ENCODE measurements at regions not wholly inside any gene's neighbourhood (a gene's known extent, or its start where the extent isn't known, plus 50 kb on each side); places are given as distances from the start of the nearest gene placed in this dataset.

DNA sequence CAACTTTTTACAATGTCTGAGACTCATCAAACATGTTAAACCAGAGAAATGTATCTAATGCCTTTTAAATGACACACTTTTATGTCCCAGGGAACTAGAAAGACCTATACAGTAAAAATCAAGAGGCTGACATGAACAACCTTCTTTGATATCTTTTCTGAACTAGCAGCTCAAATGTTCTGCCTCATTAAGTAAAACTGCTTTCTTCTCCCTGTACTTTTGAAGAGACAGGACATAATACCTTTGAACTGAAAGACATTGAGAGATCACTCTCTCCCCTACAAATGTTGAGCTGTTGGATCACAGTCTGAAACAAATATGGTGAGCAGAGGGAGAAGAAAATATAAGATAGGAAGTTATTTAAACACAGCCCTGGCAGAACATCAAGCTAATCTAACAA, 123.0 kb downstream of the FAM181B start:
- no peak for TF ChIP-seq EZH2 (IDR thresholded peaks at IDR 0.05; ENCODE audit: borderline replicate concordance, control insufficient read depth, low read depth, low read length)
- TF ChIP-seq RAD21 (IDR thresholded peaks at IDR 0.05; ENCODE audit: insufficient read depth, low read depth, low read length): no peak
- TF ChIP-seq, protein P1, sequence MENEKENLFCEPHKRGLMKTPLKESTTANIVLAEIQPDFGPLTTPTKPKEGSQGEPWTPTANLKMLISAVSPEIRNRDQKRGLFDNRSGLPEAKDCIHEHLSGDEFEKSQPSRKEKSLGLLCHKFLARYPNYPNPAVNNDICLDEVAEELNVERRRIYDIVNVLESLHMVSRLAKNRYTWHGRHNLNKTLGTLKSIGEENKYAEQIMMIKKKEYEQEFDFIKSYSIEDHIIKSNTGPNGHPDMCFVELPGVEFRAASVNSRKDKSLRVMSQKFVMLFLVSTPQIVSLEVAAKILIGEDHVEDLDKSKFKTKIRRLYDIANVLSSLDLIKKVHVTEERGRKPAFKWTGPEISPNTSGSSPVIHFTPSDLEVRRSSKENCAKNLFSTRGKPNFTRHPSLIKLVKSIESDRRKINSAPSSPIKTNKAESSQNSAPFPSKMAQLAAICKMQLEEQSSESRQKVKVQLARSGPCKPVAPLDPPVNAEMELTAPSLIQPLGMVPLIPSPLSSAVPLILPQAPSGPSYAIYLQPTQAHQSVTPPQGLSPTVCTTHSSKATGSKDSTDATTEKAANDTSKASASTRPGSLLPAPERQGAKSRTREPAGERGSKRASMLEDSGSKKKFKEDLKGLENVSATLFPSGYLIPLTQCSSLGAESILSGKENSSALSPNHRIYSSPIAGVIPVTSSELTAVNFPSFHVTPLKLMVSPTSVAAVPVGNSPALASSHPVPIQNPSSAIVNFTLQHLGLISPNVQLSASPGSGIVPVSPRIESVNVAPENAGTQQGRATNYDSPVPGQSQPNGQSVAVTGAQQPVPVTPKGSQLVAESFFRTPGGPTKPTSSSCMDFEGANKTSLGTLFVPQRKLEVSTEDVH (IDR thresholded peaks at IDR 0.05; ENCODE audit: low read depth, partially characterized antibody): no peak
- no peak for TF ChIP-seq POLR2AphosphoS5 (IDR thresholded peaks at IDR 0.05; ENCODE audit: low read length)
- no peak for TF ChIP-seq HDAC6 (IDR thresholded peaks at IDR 0.05; ENCODE audit: unreplicated experiment)
- no peak for TF ChIP-seq LARP7 (IDR thresholded peaks at IDR 0.05)
- TF ChIP-seq E2F4 (IDR thresholded peaks at IDR 0.05; ENCODE audit: low read depth, low read length): no peak
- TF ChIP-seq, protein P2, sequence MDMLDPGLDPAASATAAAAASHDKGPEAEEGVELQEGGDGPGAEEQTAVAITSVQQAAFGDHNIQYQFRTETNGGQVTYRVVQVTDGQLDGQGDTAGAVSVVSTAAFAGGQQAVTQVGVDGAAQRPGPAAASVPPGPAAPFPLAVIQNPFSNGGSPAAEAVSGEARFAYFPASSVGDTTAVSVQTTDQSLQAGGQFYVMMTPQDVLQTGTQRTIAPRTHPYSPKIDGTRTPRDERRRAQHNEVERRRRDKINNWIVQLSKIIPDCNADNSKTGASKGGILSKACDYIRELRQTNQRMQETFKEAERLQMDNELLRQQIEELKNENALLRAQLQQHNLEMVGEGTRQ (IDR thresholded peaks at IDR 0.05; ENCODE audit: borderline replicate concordance, low read depth, low read length): no peak
- TF ChIP-seq CTCF (IDR thresholded peaks at IDR 0.05 in 2 of 3, conservative IDR thresholded peaks at IDR 0.05 in 1 of 3; ENCODE audit: control insufficient read depth in 2 of 3, extremely low read depth in 1 of 3, insufficient read depth in 1 of 3, low read depth in 3 of 3, low read length in 3 of 3): no peak
- TF ChIP-seq TAF1 (IDR thresholded peaks at IDR 0.05; ENCODE audit: borderline replicate concordance, low read depth, low read length): no peak
- no peak for TF ChIP-seq ESRRA (IDR thresholded peaks at IDR 0.05; ENCODE audit: low read length)
